ENCODE measurements at regions not wholly inside any gene's neighbourhood (a gene's known extent, or its start where the extent isn't known, plus 50 kb on each side); places are given as distances from the start of the nearest gene placed in this dataset.
"Not testable (repeated sequence)": the region's sequence is repeated elsewhere in the genome, so short reads cannot be mapped to it uniquely, and the experiment has no call there.

GRCh38 chr1:181984006-181984405 lies 77.5 kb downstream of the ZNF648 start:
- no peak for DNase-seq (ENCODE audit: low read depth)
- TF ChIP-seq CTCF (IDR thresholded peaks at IDR 0.05; ENCODE audit: low read depth, low read length, missing control alignments) = no peak
- in situ Hi-C loops (cut with HindIII; ENCODE audit: low sequenced_read_pairs) = no loop called here
- no peak overlapping the region for H3K4me3 ChIP-seq (ENCODE audit: low read depth, low read length)

- in situ Hi-C loops (cut with HindIII; ENCODE audit: low sequenced_read_pairs) = no loop called here
- TF ChIP-seq CTCF (IDR thresholded peaks at IDR 0.05; ENCODE audit: low read depth, low read length, missing control alignments) = no peak
- no peak for DNase-seq (ENCODE audit: low read depth)
Observed at GRCh38 chr1:181981821-181982220, 79.7 kb downstream of the ZNF648 start.

GRCh38 chr1:181972256-181972655 lies 89.3 kb downstream of the ZNF648 start:
- no peak for TF ChIP-seq CTCF (IDR thresholded peaks at IDR 0.05; ENCODE audit: low read depth, low read length, missing control alignments)

More at GRCh38 chr1:181981821-181982220, 79.7 kb downstream of the ZNF648 start:
- no peak overlapping the region for H3K4me3 ChIP-seq (ENCODE audit: low read depth, low read length)

GRCh38 chr1:181971424-181971823 lies 90.1 kb downstream of the ZNF648 start:
- TF ChIP-seq CTCF (IDR thresholded peaks at IDR 0.05; ENCODE audit: low read depth, low read length, missing control alignments) = no peak
- in situ Hi-C loops (cut with HindIII; ENCODE audit: low sequenced_read_pairs) = no loop called here
- H3K4me3 ChIP-seq (ENCODE audit: low read depth, low read length) = no peak overlapping the region
- no peak for DNase-seq (ENCODE audit: low read depth)

More at GRCh38 chr1:181972256-181972655, 89.3 kb downstream of the ZNF648 start:
- in situ Hi-C loops (cut with HindIII; ENCODE audit: low sequenced_read_pairs) = no loop called here
- DNase-seq (ENCODE audit: low read depth) = no peak
- H3K4me3 ChIP-seq (ENCODE audit: low read depth, low read length) = no peak overlapping the region

DNA sequence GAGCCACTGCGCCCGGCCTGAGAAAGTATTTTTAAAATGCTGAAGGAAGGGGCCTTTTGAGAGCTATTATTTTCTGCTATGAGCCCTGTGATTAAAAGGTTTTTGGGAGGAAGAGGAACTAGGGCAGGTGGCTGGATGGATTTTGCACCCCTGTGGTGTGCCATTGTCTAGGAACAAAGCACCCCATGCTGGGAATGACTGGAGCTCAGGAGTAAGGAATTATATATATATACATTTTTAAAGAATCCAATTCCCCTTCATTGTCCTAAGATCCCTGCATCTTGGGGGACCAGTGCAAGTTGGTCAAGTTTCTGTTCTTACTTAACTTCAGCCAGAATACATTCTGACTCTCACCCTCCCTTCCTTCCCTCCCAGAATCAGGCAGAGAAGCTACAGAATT lies 91.6 kb downstream of the ZNF648 start:
- TF ChIP-seq CTCF (IDR thresholded peaks at IDR 0.05; ENCODE audit: low read depth, low read length, missing control alignments) = no peak
- H3K4me3 ChIP-seq (ENCODE audit: low read depth, low read length) = no peak overlapping the region
- in situ Hi-C loops (cut with HindIII; ENCODE audit: low sequenced_read_pairs) = no loop called here
- DNase-seq (ENCODE audit: low read depth) = no peak

DNA sequence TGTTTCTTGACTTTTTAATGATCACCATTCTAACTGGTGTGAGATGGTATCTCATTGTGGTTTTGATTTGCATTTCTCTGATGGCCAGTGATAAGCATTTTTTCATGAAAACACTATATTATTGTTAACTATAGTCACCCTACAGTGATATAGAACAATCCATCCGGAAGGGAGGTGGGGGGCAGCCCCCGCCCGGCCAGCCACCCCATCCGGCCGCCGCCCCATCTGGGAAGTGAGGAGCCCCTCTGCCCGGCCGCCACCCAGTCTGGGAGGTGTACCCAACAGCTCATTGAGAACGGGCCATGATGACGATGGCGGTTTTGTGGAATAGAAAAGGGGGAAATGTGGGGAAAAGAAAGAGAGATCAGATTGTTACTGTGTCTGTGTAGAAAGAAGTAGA lies 106.8 kb downstream of the ZNF648 start:
- DNase-seq (ENCODE audit: low read depth); H3K4me3 ChIP-seq (ENCODE audit: low read depth, low read length); in situ Hi-C loops (cut with HindIII; ENCODE audit: low sequenced_read_pairs): not testable (repeated sequence)

GRCh38 chr1:181954178-181954577 lies 107.3 kb downstream of the ZNF648 start:
- H3K4me3 ChIP-seq (ENCODE audit: low read depth, low read length); in situ Hi-C loops (cut with HindIII; ENCODE audit: low sequenced_read_pairs); DNase-seq (ENCODE audit: low read depth): not testable (repeated sequence)

- in situ Hi-C loops (cut with HindIII; ENCODE audit: low sequenced_read_pairs) = no loop called here
- no peak for TF ChIP-seq CTCF (IDR thresholded peaks at IDR 0.05; ENCODE audit: low read depth, low read length, missing control alignments)
- no peak for DNase-seq (ENCODE audit: low read depth)
- no peak overlapping the region for H3K4me3 ChIP-seq (ENCODE audit: low read depth, low read length)
Observed at GRCh38 chr1:181953596-181953995, 107.9 kb downstream of the ZNF648 start.

Data from astrocyte of the cerebellum (primary cell).